ENCODE measurements at regions not wholly inside any gene's neighbourhood (a gene's known extent, or its start where the extent isn't known, plus 50 kb on each side); places are given as distances from the start of the nearest gene placed in this dataset.

- no peak for TF ChIP-seq TAF1 (IDR thresholded peaks at IDR 0.05; ENCODE audit: low read depth)
- TF ChIP-seq EP300 (IDR thresholded peaks at IDR 0.05; ENCODE audit: borderline replicate concordance), result no peak
- no peak for TF ChIP-seq NFIC (IDR thresholded peaks at IDR 0.05)
- no peak for TF ChIP-seq FOXM1 (IDR thresholded peaks at IDR 0.05; ENCODE audit: borderline replicate concordance, low read depth)
- TF ChIP-seq REST (IDR thresholded peaks at IDR 0.05; ENCODE audit: low read depth), result no peak
- no peak for TF ChIP-seq USF1 (IDR thresholded peaks at IDR 0.05)
- TF ChIP-seq RAD21 (IDR thresholded peaks at IDR 0.05; ENCODE audit: low read depth), result no peak
- TF ChIP-seq EGR1 (IDR thresholded peaks at IDR 0.05), result no peak
- TF ChIP-seq TCF12 (IDR thresholded peaks at IDR 0.05; ENCODE audit: low read depth), result no peak
- TF ChIP-seq YY1 (IDR thresholded peaks at IDR 0.05; ENCODE audit: low read depth), result no peak
- no peak for TF ChIP-seq ZBTB7A (IDR thresholded peaks at IDR 0.05; ENCODE audit: low read depth)
- no peak for TF ChIP-seq CEBPB (IDR thresholded peaks at IDR 0.05)
- TF ChIP-seq CREB1 (IDR thresholded peaks at IDR 0.05; ENCODE audit: low read depth), result no peak
- TF ChIP-seq MAX (IDR thresholded peaks at IDR 0.05), result no peak
- no peak for TF ChIP-seq TEAD4 (IDR thresholded peaks at IDR 0.05)
Observed at GRCh38 chr5:173704615-173705511, 88.4 kb upstream of the BOD1 start.

- no peak for TF ChIP-seq YY1 (IDR thresholded peaks at IDR 0.05; ENCODE audit: low read depth)
- TF ChIP-seq REST (IDR thresholded peaks at IDR 0.05; ENCODE audit: low read depth), result no peak
Observed at GRCh38 chr5:173705512-173706044, 89.1 kb upstream of the BOD1 start.

GRCh38 chr5:173706700-173707099 is 90.2 kb upstream of the BOD1 start:
- TF ChIP-seq CEBPB (IDR thresholded peaks at IDR 0.05), result no peak
- no peak for TF ChIP-seq NFIC (IDR thresholded peaks at IDR 0.05)
- TF ChIP-seq CREB1 (IDR thresholded peaks at IDR 0.05; ENCODE audit: low read depth), result no peak

GRCh38 chr5:173707392-173707791 is 90.9 kb upstream of the BOD1 start:
- TF ChIP-seq EGR1 (IDR thresholded peaks at IDR 0.05) (no peak), YY1 (IDR thresholded peaks at IDR 0.05; ENCODE audit: low read depth) (no peak), CREB1 (IDR thresholded peaks at IDR 0.05; ENCODE audit: low read depth) (no peak), TAF1 (IDR thresholded peaks at IDR 0.05; ENCODE audit: low read depth) (no peak), CEBPB (IDR thresholded peaks at IDR 0.05) (no peak), TEAD4 (IDR thresholded peaks at IDR 0.05) (no peak), USF1 (IDR thresholded peaks at IDR 0.05) (no peak), MAX (IDR thresholded peaks at IDR 0.05) (no peak), NFIC (IDR thresholded peaks at IDR 0.05) (no peak), ZBTB7A (IDR thresholded peaks at IDR 0.05; ENCODE audit: low read depth) (no peak), FOXM1 (IDR thresholded peaks at IDR 0.05; ENCODE audit: borderline replicate concordance, low read depth) (no peak), EP300 (IDR thresholded peaks at IDR 0.05; ENCODE audit: borderline replicate concordance) (no peak), REST (IDR thresholded peaks at IDR 0.05; ENCODE audit: low read depth) (no peak), TCF12 (IDR thresholded peaks at IDR 0.05; ENCODE audit: low read depth) (no peak), RAD21 (IDR thresholded peaks at IDR 0.05; ENCODE audit: low read depth) (no peak)
